LNCaP clone FGC (cell line): ENCODE measurements at regions not wholly inside any gene's neighbourhood (a gene's known extent, or its start where the extent isn't known, plus 50 kb on each side); places are given as distances from the start of the nearest gene placed in this dataset.

Experiments
- DNase-seq: peaks from one replicate; pipeline ENCODE4 v3.0.0-alpha.2; 2011; ENCODE audit warnings: low read depth
- H3K4me3 ChIP-seq: 2 replicates; pipeline ENCODE4 v1.5.1; 2011; ENCODE audit warnings: mild to moderate bottlenecking, low read depth, low read length, control low read depth
- CTCF ChIP-seq: IDR thresholded peaks from 2 replicates; pipeline ENCODE4 v1.5.1; 2012; ENCODE audit warnings: mild to moderate bottlenecking; ENCODE audit not compliant: control insufficient read depth, insufficient read depth; ENCODE audit errors: extremely low read depth

GRCh38 chr10:129415215-129416140 lies 51.6 kb upstream of the MGMT start:
- no peak overlapping the region for H3K4me3 ChIP-seq
- TF ChIP-seq CTCF: no peak
- DNase-seq: no peak

- H3K4me3 ChIP-seq: no peak overlapping the region
- no peak for DNase-seq
- no peak for TF ChIP-seq CTCF
Measured at GRCh38 chr10:129416155-129416554, 50.9 kb upstream of the MGMT start.

GRCh38 chr10:129416956-129417765 lies 49.9 kb upstream of the MGMT start:
- no peak for TF ChIP-seq CTCF
- no peak overlapping the region for H3K4me3 ChIP-seq
- DNase-seq: no peak
